Gastroesophageal sphincter (tissue), 4 donors: ENCODE measurements at regions not wholly inside any gene's neighbourhood (a gene's known extent, or its start where the extent isn't known, plus 50 kb on each side); places are given as distances from the start of the nearest gene placed in this dataset.

Experiments
- ATAC-seq: fragments of 150-250 bp; one replicate; pipeline ENCODE4 v1.9.1; 2016; ENCODE audit warnings: mild to moderate bottlenecking, moderate library complexity
- H3K27ac ChIP-seq, 4 donors: fragments of 200-600 bp; sonication (generic) in 3 of 4; 1 replicate in 3 of 4; 2 replicates in 1 of 4; pipeline ENCODE4 v1.5.1; 2016 to 2019
- H3K27me3 ChIP-seq: fragments of 200-600 bp; sonication (generic); one replicate; pipeline ENCODE4 v1.5.1; 2019
- H3K36me3 ChIP-seq, 2 donors: fragments of 200-600 bp; sonication (generic); one replicate each; pipeline ENCODE4 v1.5.1; 2019; ENCODE audit warnings: control low read depth in 1 of 2
- H3K4me1 ChIP-seq, 3 donors: fragments of 200-600 bp; sonication (generic); 1 replicate in 2 of 3; 2 replicates in 1 of 3; pipeline ENCODE4 v1.5.1; 2016 to 2019; ENCODE audit warnings: control low read depth in 2 of 3
- H3K4me3 ChIP-seq, 2 donors: fragments of 200-600 bp; sonication (generic); one replicate each; pipeline ENCODE4 v1.5.1; 2019; ENCODE audit warnings: mild to moderate bottlenecking in 1 of 2, moderate library complexity in 1 of 2
- H3K9me3 ChIP-seq, 3 donors: fragments of 200-600 bp; sonication (generic); one replicate each; pipeline ENCODE4 v1.5.1; 2017 to 2019; ENCODE audit warnings: control low read depth in 2 of 3
- EP300 ChIP-seq: sonication (generic); formaldehyde crosslinking; IDR thresholded peaks from one replicate; pipeline ENCODE4 v1.6.1; 2017; ENCODE audit warnings: antibody characterized with exemption, mild to moderate bottlenecking
- POLR2A ChIP-seq, 2 donors: fragments of 450-650 bp; IDR thresholded peaks; one replicate each; pipeline ENCODE4 v1.6.1; 2017; ENCODE audit warnings: antibody characterized with exemption in 2 of 2, mild to moderate bottlenecking in 2 of 2, moderate library complexity in 1 of 2
- POLR2AphosphoS5 ChIP-seq: sonication (generic); formaldehyde crosslinking; IDR thresholded peaks from one replicate; pipeline ENCODE4 v1.6.1; 2017; ENCODE audit warnings: antibody characterized with exemption
- WGBS, 2 donors: methylation state at CpG; one replicate each; pipeline ENCODE4 v1.1.5; 2018; ENCODE audit warnings: low coverage in 1 of 2; 5-methylcytosine and 5-hydroxymethylcytosine counted together
- TF ChIP-seq, protein P1 (sequence below), 4 experiments: fragments of 200-600 bp in 2 of 4; fragments of 450-650 bp in 2 of 4; sonication (generic) in 1 of 4; IDR thresholded peaks; one replicate each; pipeline ENCODE4 v1.5.1; 2017 to 2019; ENCODE audit warnings: antibody characterized with exemption in 4 of 4, mild to moderate bottlenecking in 2 of 4, moderate library complexity in 2 of 4

DNA sequence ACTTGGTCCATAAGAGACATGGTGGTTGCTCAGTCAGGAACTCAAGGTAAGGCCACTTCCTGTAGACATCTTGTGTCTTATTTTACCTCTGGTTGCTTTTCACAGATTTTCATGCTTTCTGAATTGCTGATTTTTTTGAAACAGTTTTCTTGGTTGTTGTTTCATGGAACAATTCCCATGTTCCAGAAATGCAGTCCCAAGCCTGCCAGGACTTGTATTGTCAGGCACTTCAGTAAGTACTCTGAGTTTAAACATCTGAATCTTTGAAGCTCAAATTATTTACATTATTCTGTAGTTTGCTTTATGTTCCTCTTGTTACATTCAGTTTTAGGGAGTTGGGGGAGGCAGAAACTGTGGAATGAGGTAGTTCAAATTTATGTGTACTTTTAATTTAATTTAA, 290.2 kb downstream of the DMRT2 start:
- Histone ChIP-seq H3K27ac (no peak overlapping the region), H3K9me3 (peaks cover 0 to 3% (median 0%) of the 10 kb centered on the region in 3 donors), H3K36me3 (no peaks in the 10 kb centered on the region), H3K4me3 (no peak overlapping the region), H3K27me3 (no peaks in the 10 kb centered on the region), H3K4me1 (no peaks in the 10 kb centered on the region)
- TF ChIP-seq, protein P1, sequence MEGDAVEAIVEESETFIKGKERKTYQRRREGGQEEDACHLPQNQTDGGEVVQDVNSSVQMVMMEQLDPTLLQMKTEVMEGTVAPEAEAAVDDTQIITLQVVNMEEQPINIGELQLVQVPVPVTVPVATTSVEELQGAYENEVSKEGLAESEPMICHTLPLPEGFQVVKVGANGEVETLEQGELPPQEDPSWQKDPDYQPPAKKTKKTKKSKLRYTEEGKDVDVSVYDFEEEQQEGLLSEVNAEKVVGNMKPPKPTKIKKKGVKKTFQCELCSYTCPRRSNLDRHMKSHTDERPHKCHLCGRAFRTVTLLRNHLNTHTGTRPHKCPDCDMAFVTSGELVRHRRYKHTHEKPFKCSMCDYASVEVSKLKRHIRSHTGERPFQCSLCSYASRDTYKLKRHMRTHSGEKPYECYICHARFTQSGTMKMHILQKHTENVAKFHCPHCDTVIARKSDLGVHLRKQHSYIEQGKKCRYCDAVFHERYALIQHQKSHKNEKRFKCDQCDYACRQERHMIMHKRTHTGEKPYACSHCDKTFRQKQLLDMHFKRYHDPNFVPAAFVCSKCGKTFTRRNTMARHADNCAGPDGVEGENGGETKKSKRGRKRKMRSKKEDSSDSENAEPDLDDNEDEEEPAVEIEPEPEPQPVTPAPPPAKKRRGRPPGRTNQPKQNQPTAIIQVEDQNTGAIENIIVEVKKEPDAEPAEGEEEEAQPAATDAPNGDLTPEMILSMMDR (IDR thresholded peaks at IDR 0.05) = no peak
- TF ChIP-seq EP300 (no peak), POLR2A (IDR thresholded peaks at IDR 0.05) (no peak), POLR2AphosphoS5 (no peak)
- ATAC-seq = no peak

DNA sequence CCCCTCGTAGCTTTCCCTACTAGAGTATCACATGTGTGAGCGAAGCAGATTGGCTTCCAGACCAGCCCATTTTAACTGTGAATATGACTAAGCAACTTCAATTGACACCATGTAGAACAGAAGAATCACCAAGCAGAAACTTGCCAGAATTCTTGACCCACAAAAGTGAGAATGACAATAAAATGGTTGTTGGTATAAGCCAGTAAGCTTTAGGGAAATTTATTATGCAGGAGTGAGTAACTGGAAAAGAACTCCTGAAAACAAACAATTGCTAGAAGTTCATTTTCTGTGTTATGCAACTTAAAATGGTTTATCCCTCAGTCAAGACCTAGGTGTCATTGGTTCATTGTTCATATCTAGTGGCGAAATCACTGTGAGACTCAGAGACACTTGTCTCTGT, 303.1 kb downstream of the DMRT2 start:
- Histone ChIP-seq H3K27ac (no peak overlapping the region), H3K36me3 (no peaks in the 10 kb centered on the region), H3K27me3 (no peaks in the 10 kb centered on the region), H3K4me3 (no peak overlapping the region), H3K9me3 (no peaks in the 10 kb centered on the region), H3K4me1 (no peaks in the 10 kb centered on the region)
- TF ChIP-seq, protein P1 (IDR thresholded peaks at IDR 0.05) = no peak
- TF ChIP-seq POLR2AphosphoS5 (no peak), EP300 (no peak), POLR2A (IDR thresholded peaks at IDR 0.05) (no peak)
- no peak for ATAC-seq
- WGBS, 2 donors = 63 to 100% methylated on average over 1 to 3 of the region's 3 CpGs

DNA sequence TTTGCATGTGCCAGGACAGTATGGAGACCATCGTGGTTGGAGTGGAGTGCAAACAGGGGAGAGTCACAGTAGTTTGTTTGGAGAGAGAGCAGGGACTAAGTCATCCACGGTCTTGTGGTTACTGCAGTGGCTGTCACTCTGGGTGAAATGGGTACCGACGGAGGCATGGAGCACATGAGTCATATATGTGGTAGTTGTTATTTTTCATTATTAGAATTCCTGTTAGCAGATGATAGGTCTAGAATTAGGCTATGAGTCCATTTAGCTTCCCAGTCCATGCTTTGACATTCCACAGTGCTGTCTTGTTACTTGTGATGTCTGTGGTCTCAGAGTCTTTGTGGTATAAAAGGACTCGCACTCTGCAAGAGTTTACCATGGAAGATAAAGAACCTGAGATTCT, 303.9 kb downstream of the DMRT2 start:
- Histone ChIP-seq H3K36me3 (no peaks in the 10 kb centered on the region), H3K27ac (no peak overlapping the region), H3K27me3 (no peaks in the 10 kb centered on the region), H3K9me3 (no peaks in the 10 kb centered on the region), H3K4me1 (no peaks in the 10 kb centered on the region), H3K4me3 (no peak overlapping the region)
- 83% methylated on average over 4 to 5 of the region's 5 CpGs for WGBS, 2 donors
- ATAC-seq = no peak
- TF ChIP-seq POLR2A (IDR thresholded peaks at IDR 0.05) (no peak), EP300 (no peak), POLR2AphosphoS5 (no peak)
- TF ChIP-seq, protein P1 (IDR thresholded peaks at IDR 0.05) = no peak

DNA sequence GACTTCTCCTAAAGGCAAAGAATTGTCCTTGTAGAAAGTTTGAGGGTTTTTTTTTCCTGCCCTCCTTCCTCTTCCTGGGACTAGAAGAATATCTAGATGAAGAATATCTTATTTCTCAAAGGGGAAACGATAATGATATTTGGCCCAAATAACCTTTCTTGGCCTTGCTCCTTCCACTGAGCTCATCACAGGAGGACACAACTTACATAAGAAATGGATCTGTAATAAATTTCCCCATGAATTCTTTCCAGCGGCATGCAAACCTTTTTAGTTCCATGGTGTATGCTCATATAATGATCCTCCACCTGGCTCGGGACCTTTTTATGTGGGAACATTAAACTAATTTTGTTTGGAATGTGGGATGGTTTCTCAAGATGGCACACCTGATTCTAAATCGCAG, 304.4 kb downstream of the DMRT2 start:
- no peak for TF ChIP-seq POLR2A (IDR thresholded peaks at IDR 0.05)
- no peak for TF ChIP-seq POLR2AphosphoS5
- TF ChIP-seq, protein P1 (IDR thresholded peaks at IDR 0.05) = no peak
- TF ChIP-seq EP300 = no peak
- no peaks in the 10 kb centered on the region for H3K9me3 ChIP-seq
- H3K27me3 ChIP-seq = no peaks in the 10 kb centered on the region
- no peak overlapping the region for H3K27ac ChIP-seq
- 60 to 79% methylated on average over 3 of the region's 4 CpGs for WGBS, 2 donors
- no peaks in the 10 kb centered on the region for H3K4me1 ChIP-seq
- H3K4me3 ChIP-seq = no peak overlapping the region
- no peaks in the 10 kb centered on the region for H3K36me3 ChIP-seq
- ATAC-seq = no peak

DNA sequence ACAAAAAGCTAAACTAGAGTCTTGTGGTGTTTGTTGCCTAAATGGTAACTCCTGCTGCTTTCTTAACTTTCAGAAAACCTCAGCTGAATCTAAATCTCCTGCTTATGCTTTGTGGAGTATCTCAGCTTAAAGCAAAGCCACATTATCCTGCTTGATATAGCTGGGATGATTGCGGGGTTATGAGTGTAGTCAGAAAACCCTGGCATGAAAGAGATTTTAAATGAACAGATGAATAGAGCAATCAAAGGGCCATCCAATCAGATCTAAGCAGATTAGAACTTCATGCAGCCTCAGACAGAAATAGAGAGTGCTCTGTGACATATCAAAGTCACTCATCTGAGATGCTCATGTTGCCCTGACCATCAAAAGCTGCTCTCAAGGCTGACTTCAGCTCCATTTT, 305.5 kb downstream of the DMRT2 start:
- 38 to 80% methylated on average over 1 of the region's 1 CpG for WGBS, 2 donors
- no peak for ATAC-seq
- no peaks in the 10 kb centered on the region for H3K36me3 ChIP-seq

More for the DNA sequence above, 305.5 kb downstream of the DMRT2 start:
- H3K27ac ChIP-seq = no peak overlapping the region
- no peaks in the 10 kb centered on the region for H3K27me3 ChIP-seq
- no peaks in the 10 kb centered on the region for H3K4me1 ChIP-seq
- H3K4me3 ChIP-seq = no peak overlapping the region
- TF ChIP-seq POLR2AphosphoS5 (no peak), POLR2A (IDR thresholded peaks at IDR 0.05) (no peak), EP300 (no peak)
- TF ChIP-seq, protein P1 (IDR thresholded peaks at IDR 0.05) = no peak
- H3K9me3 ChIP-seq = no peaks in the 10 kb centered on the region
